HCT116 (cell line): ENCODE measurements at regions not wholly inside any gene's neighbourhood (a gene's known extent, or its start where the extent isn't known, plus 50 kb on each side); places are given as distances from the start of the nearest gene placed in this dataset.

Experiments
- ATAC-seq: fragments of 200-7000 bp; cut with Tn5 transposase; 2 replicates; pipeline ENCODE4 v1.9.1; 2020; ENCODE audit warnings: mild to moderate bottlenecking, moderate library complexity
- BruUV-seq: library from RNA; stranded (reverse); fragments of 400-500 nt; replicated peaks from 2 replicates; lab custom pipeline; 2021; lab: Mats Ljungman, UMichigan
- CTCF ChIA-PET: fragments of 300-600 bp; sonication (Branson Sonifier 250); formaldehyde crosslinking; loops from one replicate; lab custom pipeline; 2021; ENCODE audit warnings: antibody characterized with exemption; lab: Charles Lee
- POLR2A ChIA-PET: fragments of 300-600, 350-600 bp; sonication (Branson Sonifier 250); formaldehyde crosslinking; loops from one replicate; lab custom pipeline; 2021; ENCODE audit warnings: antibody characterized with exemption; lab: Charles Lee
- RAD21 ChIA-PET, 2 experiments: fragments of 300-600 bp; sonication (Branson Sonifier 250); formaldehyde crosslinking; loops; one replicate each; lab custom pipeline; 2023; ENCODE audit warnings: low total read pairs in 2 of 2; ENCODE audit not compliant: uncharacterized antibody in 2 of 2, unreplicated experiment in 2 of 2, low non-redundant PET in 1 of 2; lab: Charles Lee
- DNase-seq: peaks from one replicate; pipeline ENCODE4 v3.0.0-alpha.2; 2010; ENCODE audit warnings: low read depth, low spot score
- H2AFZ ChIP-seq: fragments of 200-600 bp; shearing (Covaris generic), sonication (generic); 2 replicates; pipeline ENCODE4 v1.6.1; 2017; ENCODE audit warnings: low read depth, mixed run types, mixed read lengths, antibody characterized with exemption, low read length; ENCODE audit not compliant: poor library complexity, severe bottlenecking
- H3K27ac ChIP-seq: 2 replicates; pipeline ENCODE4 v1.5.1; 2012; ENCODE audit warnings: low read depth, low read length
- H3K27me3 ChIP-seq: fragments of 200-600 bp; sonication (generic); 2 replicates; pipeline ENCODE4 v1.6.1; 2016; ENCODE audit warnings: mixed run types, low read length, mixed read lengths; ENCODE audit not compliant: insufficient read depth
- H3K36me3 ChIP-seq, 2 experiments: fragments of 200-500 bp in 1 of 2; fragments of 200-600 bp in 1 of 2; sonication (Bioruptor generic) in 1 of 2; sonication (generic) in 1 of 2; 2 replicates each; pipeline versions ENCODE4 v1.5.1 to v1.6.1; 2014 to 2016; ENCODE audit warnings: low read length in 2 of 2, inconsistent platforms in 1 of 2, mixed read lengths in 1 of 2, mixed run types in 1 of 2; ENCODE audit not compliant: insufficient read depth in 2 of 2, control insufficient read depth in 1 of 2
- H3K4me1 ChIP-seq, 2 experiments: fragments of 200-600 bp in 1 of 2; sonication (generic) in 1 of 2; 2 replicates each; pipeline versions ENCODE4 v1.5.1 to v1.6.1; 2012 to 2017; ENCODE audit warnings: low read length in 2 of 2, inconsistent platforms in 1 of 2, mild to moderate bottlenecking in 1 of 2, mixed read lengths in 1 of 2, mixed run types in 1 of 2, moderate library complexity in 1 of 2; ENCODE audit not compliant: insufficient read depth in 2 of 2, control insufficient read depth in 1 of 2
- H3K4me2 ChIP-seq: fragments of 200-600 bp; sonication (generic); 2 replicates; pipeline ENCODE4 v1.6.1; 2017; ENCODE audit warnings: mixed run types, low read length, mixed read lengths
- H3K4me3 ChIP-seq, 2 experiments: fragments of 200-600 bp in 1 of 2; sonication (generic) in 1 of 2; replicated peaks in 1 of 2; 2 replicates each; pipeline ENCODE4 v1.5.1; 2011 to 2016; ENCODE audit warnings: low read length in 2 of 2, control low read depth in 1 of 2, low read depth in 1 of 2, mild to moderate bottlenecking in 1 of 2, mixed read lengths in 1 of 2, mixed run types in 1 of 2
- H3K79me2 ChIP-seq: fragments of 200-600 bp; sonication (generic); 2 replicates; pipeline ENCODE4 v1.6.1; 2017; ENCODE audit warnings: mild to moderate bottlenecking, mixed run types, low read length, moderate library complexity, mixed read lengths; ENCODE audit not compliant: insufficient read depth
- H3K9ac ChIP-seq: fragments of 200-600 bp; sonication (generic); 2 replicates; pipeline ENCODE4 v1.6.1; 2016; ENCODE audit warnings: low read length, mixed read lengths
- H3K9me2 ChIP-seq: fragments of 200-600 bp; sonication (generic), shearing (Covaris generic); 2 replicates; pipeline ENCODE4 v1.6.1; 2017; ENCODE audit warnings: mixed run types, mild to moderate bottlenecking, moderate library complexity; ENCODE audit not compliant: insufficient read depth
- H3K9me3 ChIP-seq, 2 experiments: fragments of 200-500 bp in 1 of 2; fragments of 200-600 bp in 1 of 2; sonication (Bioruptor generic) in 1 of 2; sonication (generic) in 1 of 2; 2 replicates each; pipeline ENCODE4 v1.6.1; 2014 to 2017; ENCODE audit warnings: low read length in 2 of 2, mixed read lengths in 2 of 2, inconsistent platforms in 1 of 2, low read depth in 1 of 2, mild to moderate bottlenecking in 1 of 2, mixed run types in 1 of 2, moderate library complexity in 1 of 2; ENCODE audit not compliant: control insufficient read depth in 1 of 2, insufficient read depth in 1 of 2
- H4K20me1 ChIP-seq: fragments of 200-600 bp; sonication (generic), shearing (Covaris generic); 2 replicates; pipeline ENCODE4 v1.6.1; 2017; ENCODE audit warnings: mixed run types, mild to moderate bottlenecking, moderate library complexity; ENCODE audit not compliant: insufficient read depth
- CBX3 ChIP-seq: IDR thresholded peaks from 2 replicates; pipeline ENCODE4 v1.6.1; 2012; ENCODE audit warnings: low read depth
- ELF1 ChIP-seq: IDR thresholded peaks from 2 replicates; pipeline ENCODE4 v1.6.1; 2012; ENCODE audit warnings: low read depth, borderline replicate concordance
- EZH2 ChIP-seq: fragments of 200-600 bp; sonication (generic); IDR thresholded peaks from 2 replicates; pipeline ENCODE4 v1.6.1; 2017; ENCODE audit warnings: antibody characterized with exemption, mixed run types
- EZH2phosphoT487 ChIP-seq: fragments of 200-600 bp; IDR thresholded peaks from 2 replicates; pipeline ENCODE4 v1.6.1; 2018; ENCODE audit warnings: antibody characterized with exemption, borderline replicate concordance
- POLR2A ChIP-seq: IDR thresholded peaks from 2 replicates; pipeline ENCODE4 v1.7.0; 2011; ENCODE audit warnings: borderline replicate concordance; ENCODE audit not compliant: insufficient read depth, insufficient read length; ENCODE audit errors: extremely low read depth
- POLR2AphosphoS5 ChIP-seq: IDR thresholded peaks from 2 replicates; pipeline ENCODE4 v1.6.1; 2011; ENCODE audit warnings: mild to moderate bottlenecking, low read depth, low read length, moderate library complexity
- SP1 ChIP-seq: IDR thresholded peaks from 2 replicates; pipeline ENCODE4 v1.6.1; 2012; ENCODE audit warnings: low read depth
- TCF7L2 ChIP-seq: IDR thresholded peaks from 2 replicates; pipeline ENCODE4 v1.7.0; 2011; ENCODE audit warnings: borderline replicate concordance, inconsistent platforms; ENCODE audit not compliant: insufficient read depth, insufficient read length; ENCODE audit errors: extremely low read depth
- YY1 ChIP-seq: IDR thresholded peaks from 2 replicates; pipeline ENCODE4 v1.6.1; 2011; ENCODE audit warnings: low read length, low read depth, moderate library complexity, mild to moderate bottlenecking; ENCODE audit not compliant: insufficient replicate concordance; ENCODE audit errors: extremely low read depth
- ZFX ChIP-seq: fragments of 450-650 bp; IDR thresholded peaks from 2 replicates; pipeline ENCODE4 v1.6.1; 2017
- intact Hi-C: fragments of 100-400 bp; cut with micrococcal nuclease; formaldehyde crosslinking; loops from 2 replicates; pipeline ENCODE4 v1.10.0; 2022
- TF ChIP-seq, protein P1 (sequence below): IDR thresholded peaks from 2 replicates; pipeline ENCODE4 v1.6.1; 2012; ENCODE audit warnings: low read depth
- TF ChIP-seq, protein P2 (sequence below): IDR thresholded peaks from 2 replicates; pipeline ENCODE4 v1.6.1; 2012

DNA sequence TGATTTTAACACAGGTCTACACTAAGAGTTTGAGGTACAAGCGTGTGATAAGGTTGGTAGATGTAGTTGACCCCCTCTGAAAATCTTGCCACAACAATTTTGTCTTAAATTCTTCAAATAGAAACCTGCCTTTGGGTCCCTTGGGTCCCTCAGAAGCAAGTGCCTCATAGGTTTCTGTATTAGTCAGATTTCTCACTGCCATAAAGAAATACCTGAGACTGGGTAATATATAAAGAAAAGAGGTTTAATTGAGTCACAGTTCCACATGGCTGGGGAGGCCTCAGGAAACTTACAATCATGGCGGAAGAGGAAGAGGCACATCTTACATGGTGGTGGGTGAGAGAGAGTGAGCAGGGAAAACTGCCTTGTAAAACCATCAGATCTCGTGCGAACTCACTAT is 301.2 kb downstream of the MAP2K6 start:
- Histone ChIP-seq H2AFZ (no peak overlapping the region), H3K27ac (no peak overlapping the region), H3K9me2 (no peaks in the 10 kb centered on the region), H3K9me3 (no peaks in the 10 kb centered on the region; a peak in 1 of 4 replicates), H4K20me1 (no peaks in the 10 kb centered on the region), H3K4me3 (no peak overlapping the region), H3K9ac (no peak overlapping the region), H3K27me3 (no peaks in the 10 kb centered on the region), H3K36me3 (no peaks in the 10 kb centered on the region), H3K4me2 (no peak overlapping the region), H3K4me1 (no peaks in the 10 kb centered on the region), H3K79me2 (no peaks in the 10 kb centered on the region)
- intact Hi-C loops = no loop called here
- CTCF ChIA-PET = no interaction called here
- RAD21 ChIA-PET = no interaction called here
- TF ChIP-seq, protein P1, sequence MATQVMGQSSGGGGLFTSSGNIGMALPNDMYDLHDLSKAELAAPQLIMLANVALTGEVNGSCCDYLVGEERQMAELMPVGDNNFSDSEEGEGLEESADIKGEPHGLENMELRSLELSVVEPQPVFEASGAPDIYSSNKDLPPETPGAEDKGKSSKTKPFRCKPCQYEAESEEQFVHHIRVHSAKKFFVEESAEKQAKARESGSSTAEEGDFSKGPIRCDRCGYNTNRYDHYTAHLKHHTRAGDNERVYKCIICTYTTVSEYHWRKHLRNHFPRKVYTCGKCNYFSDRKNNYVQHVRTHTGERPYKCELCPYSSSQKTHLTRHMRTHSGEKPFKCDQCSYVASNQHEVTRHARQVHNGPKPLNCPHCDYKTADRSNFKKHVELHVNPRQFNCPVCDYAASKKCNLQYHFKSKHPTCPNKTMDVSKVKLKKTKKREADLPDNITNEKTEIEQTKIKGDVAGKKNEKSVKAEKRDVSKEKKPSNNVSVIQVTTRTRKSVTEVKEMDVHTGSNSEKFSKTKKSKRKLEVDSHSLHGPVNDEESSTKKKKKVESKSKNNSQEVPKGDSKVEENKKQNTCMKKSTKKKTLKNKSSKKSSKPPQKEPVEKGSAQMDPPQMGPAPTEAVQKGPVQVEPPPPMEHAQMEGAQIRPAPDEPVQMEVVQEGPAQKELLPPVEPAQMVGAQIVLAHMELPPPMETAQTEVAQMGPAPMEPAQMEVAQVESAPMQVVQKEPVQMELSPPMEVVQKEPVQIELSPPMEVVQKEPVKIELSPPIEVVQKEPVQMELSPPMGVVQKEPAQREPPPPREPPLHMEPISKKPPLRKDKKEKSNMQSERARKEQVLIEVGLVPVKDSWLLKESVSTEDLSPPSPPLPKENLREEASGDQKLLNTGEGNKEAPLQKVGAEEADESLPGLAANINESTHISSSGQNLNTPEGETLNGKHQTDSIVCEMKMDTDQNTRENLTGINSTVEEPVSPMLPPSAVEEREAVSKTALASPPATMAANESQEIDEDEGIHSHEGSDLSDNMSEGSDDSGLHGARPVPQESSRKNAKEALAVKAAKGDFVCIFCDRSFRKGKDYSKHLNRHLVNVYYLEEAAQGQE = no peak
- TF ChIP-seq ELF1 (no peak), POLR2A (no peak)
- BruUV-seq = no TSS peak
- DNase-seq (no peak), ATAC-seq (no peak)
- POLR2A ChIA-PET = no interaction called here

DNA sequence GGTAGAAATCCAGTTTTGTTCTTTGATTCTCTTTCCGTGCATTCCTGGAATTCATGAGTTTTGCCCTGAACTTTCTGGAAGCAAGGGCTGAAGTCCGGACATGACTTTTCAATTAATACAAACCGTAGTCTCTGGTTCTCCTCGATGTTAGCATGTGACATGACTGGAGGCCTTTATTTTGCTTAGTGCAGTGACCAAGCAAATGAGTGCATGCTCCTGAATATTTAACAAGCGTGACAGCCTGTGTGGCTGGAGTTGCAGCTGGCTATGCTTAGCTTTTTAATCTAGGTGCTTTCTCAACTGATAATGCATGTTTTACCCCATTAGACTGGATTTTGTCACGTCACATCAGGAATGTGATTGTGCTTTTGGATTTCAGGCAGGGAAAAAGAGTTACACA is 302.1 kb downstream of the MAP2K6 start:
- BruUV-seq = no TSS peak
- ChIA-PET POLR2A (no interaction called here), CTCF (no interaction called here), RAD21 (no interaction called here)
- no peak overlapping the region for H3K4me3 ChIP-seq
- no peak overlapping the region for H3K4me2 ChIP-seq
- no peaks in the 10 kb centered on the region; a peak in 1 of 4 replicates for H3K9me3 ChIP-seq
- no peaks in the 10 kb centered on the region for H3K79me2 ChIP-seq
- no peaks in the 10 kb centered on the region for H3K9me2 ChIP-seq
- H2AFZ ChIP-seq = no peak overlapping the region
- H3K4me1 ChIP-seq = no peaks in the 10 kb centered on the region
- no peaks in the 10 kb centered on the region for H3K36me3 ChIP-seq
- TF ChIP-seq CBX3 (no peak), YY1 (no peak), TCF7L2 (no peak), EZH2 (no peak), POLR2AphosphoS5 (no peak), ZFX (no peak), POLR2A (no peak), SP1 (no peak), EZH2phosphoT487 (no peak)
- TF ChIP-seq, protein P2, sequence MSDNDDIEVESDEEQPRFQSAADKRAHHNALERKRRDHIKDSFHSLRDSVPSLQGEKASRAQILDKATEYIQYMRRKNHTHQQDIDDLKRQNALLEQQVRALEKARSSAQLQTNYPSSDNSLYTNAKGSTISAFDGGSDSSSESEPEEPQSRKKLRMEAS = no peak
- no peaks in the 10 kb centered on the region for H4K20me1 ChIP-seq
- DNase-seq (no peak), ATAC-seq (no peak)
- no peak overlapping the region for H3K9ac ChIP-seq
- no peak overlapping the region for H3K27ac ChIP-seq
- intact Hi-C loops = no loop called here
- H3K27me3 ChIP-seq = no peaks in the 10 kb centered on the region
